GM12874 (cell line): ENCODE measurements at regions not wholly inside any gene's neighbourhood (a gene's known extent, or its start where the extent isn't known, plus 50 kb on each side); places are given as distances from the start of the nearest gene placed in this dataset.

Source experiments
- TF ChIP-seq, protein P1 (sequence below): IDR thresholded peaks from 2 replicates; pipeline ENCODE4 v1.5.1; 2011; ENCODE audit warnings: low read depth, mild to moderate bottlenecking, control low read depth, low read length, moderate library complexity; ENCODE audit not compliant: insufficient read depth

DNA sequence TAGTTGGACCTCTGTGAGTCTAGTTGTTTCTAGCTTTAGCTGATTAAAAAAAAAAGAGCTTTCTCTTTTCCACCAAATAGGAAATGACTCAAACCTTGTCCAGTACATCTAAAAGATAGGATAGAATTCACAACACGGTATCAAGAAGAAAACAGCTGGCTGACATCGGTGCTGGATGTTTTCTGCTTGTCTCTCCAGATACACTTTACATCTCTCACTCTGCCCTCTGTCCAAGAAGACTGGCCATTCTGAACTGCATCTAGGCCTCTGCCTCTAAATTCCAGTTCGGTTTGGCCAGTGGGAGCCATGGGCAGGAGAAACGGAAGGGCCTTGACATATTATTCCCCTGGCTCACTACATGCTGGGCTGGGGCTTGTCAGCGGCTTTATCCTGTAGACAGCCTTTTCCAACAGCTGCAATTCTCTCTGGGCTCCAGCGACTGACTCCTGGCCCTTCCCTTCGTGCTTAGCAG, 57.3 kb upstream of the SHISA3 start:
- TF ChIP-seq, protein P1, sequence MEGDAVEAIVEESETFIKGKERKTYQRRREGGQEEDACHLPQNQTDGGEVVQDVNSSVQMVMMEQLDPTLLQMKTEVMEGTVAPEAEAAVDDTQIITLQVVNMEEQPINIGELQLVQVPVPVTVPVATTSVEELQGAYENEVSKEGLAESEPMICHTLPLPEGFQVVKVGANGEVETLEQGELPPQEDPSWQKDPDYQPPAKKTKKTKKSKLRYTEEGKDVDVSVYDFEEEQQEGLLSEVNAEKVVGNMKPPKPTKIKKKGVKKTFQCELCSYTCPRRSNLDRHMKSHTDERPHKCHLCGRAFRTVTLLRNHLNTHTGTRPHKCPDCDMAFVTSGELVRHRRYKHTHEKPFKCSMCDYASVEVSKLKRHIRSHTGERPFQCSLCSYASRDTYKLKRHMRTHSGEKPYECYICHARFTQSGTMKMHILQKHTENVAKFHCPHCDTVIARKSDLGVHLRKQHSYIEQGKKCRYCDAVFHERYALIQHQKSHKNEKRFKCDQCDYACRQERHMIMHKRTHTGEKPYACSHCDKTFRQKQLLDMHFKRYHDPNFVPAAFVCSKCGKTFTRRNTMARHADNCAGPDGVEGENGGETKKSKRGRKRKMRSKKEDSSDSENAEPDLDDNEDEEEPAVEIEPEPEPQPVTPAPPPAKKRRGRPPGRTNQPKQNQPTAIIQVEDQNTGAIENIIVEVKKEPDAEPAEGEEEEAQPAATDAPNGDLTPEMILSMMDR: no peak

DNA sequence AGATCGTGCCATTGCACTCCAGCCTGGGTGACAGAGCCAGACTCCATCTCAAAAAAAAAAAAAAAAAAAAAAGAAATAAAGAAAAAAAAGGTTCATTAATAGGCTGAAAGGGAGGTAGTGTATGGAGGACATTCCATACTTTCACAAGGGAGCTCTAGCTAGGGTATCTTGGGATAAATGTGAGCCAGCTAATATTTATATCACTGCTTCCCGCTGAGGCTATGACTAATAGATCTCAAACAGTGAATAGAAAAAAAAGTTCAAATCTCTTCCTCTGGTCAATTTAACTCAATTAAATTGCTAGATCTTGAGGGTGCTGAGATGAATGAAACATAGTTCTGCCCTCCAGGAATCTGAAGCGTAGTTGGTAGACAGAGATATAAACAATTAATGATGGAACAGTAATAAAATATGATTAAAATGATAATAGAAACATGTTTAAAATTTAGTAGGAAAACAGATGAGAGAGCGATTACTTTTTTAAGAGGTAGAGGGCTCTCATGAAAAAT, 55.7 kb upstream of the SHISA3 start:
- TF ChIP-seq, protein P1: no peak

DNA sequence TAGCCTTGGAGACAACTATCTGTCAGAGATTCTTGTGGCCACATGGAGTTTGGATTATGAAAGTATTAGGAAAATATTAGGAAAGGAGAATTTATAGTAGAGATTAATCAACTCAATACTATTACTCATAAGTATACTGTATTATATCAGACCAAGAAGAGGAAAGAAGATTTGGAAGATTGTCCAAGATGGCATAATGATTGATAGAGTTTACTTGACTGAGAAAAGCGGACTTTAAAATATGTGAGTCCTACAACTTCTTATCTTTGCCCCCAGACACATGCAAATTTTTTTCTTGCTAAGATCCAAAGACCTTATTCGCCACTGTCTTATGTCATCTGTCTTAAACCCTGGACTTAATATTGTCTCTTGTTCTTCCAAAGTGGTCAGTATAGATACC, 54.8 kb upstream of the SHISA3 start:
- TF ChIP-seq, protein P1: no peak

DNA sequence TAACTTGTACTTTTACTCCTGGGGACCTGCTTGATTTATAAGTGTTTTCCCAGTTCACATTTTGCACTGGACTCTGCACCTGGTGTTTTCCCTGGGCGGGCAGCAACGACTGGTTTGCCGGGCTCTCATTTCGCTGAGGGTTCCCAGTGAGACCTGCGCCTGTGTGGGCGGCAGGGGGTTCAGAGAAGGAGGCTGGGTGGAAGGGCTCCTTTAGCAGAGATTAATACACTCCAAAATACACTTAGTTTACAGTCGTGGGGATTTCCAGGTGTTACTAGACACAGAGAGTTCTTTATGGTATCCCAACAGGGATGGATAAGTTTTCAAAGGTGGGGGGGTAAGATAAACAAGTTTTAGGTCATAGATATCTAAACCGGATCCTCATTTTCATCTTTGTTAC, 53.0 kb upstream of the SHISA3 start:
- TF ChIP-seq, protein P1: no peak

DNA sequence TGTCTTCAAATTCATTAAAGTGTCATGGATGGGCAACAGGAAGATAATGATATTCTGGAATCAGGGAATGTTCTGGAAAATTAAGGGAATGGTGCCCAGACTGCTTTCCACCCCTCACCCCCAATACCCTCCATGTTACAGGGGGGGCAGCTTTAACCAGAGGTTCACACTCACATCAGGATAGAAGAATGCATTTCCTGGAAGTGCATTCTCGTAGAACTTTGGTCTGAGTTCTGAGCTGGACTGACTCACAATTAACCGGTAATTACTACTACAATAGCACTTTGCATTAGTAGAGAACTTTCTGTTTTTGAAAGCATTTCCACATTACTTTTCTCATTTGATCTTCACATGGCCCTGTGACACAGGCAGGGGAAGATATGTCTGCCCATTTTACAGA, 52.5 kb upstream of the SHISA3 start:
- TF ChIP-seq, protein P1: no peak

DNA sequence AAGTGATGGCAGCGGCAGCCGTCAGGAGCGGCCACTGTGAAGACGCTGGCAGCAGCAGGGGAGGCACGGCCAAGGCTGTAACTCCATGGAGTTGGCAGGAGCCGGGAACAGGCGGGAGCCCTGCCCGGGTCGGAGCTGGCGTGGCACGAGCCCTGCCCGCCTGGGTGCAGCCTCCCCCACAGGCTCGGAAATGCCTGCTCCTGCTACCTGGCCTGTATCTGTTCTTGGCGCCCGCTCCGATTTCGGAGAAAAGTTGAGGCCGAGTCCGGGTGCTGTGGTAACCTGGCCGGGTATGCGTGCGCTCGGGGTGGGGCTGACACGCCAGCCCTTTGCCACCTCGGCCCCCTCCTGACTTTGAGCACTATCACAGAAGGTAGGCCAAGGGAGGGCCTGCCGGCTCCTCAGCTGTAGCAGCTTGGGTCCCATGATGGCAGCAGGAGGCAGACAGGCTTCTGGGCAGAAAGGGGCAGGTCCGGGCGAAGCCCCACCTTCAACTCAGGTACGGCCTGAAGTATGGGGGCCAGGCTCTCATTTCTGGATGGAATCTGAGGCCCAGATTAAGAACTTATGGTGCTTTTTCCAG, 51.2 kb upstream of the SHISA3 start:
- TF ChIP-seq, protein P1: no peak

DNA sequence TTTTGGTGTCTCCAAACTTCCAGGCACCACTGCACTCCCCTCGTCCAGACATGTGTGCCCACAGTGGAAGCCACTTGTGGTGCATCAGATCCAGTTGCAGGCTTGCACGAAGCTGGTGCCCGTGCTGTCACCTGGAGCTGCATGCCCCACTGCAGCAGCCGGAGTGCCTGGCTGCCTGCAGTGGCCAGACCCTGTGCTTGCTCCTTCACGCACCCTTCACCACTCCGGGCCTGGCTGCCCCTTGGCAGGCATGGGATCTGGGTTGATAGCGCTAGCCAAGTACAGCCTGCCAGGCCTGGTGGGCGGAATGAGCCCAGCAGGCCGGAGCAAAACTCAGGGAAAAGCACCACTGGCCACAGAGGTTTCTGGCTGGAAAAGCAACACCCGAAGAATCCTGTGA, 50.2 kb upstream of the SHISA3 start:
- TF ChIP-seq, protein P1: no peak
